Activated T-cell treated with anti-CD3 and anti-CD28 coated beads, Interleukin-2, amount 50 U/mL, for 4 hours (primary cell): ENCODE measurements at regions not wholly inside any gene's neighbourhood (a gene's known extent, or its start where the extent isn't known, plus 50 kb on each side); places are given as distances from the start of the nearest gene placed in this dataset.
"Not testable (repeated sequence)": the region's sequence is repeated elsewhere in the genome, so short reads cannot be mapped to it uniquely, and the experiment has no call there.

Experiments used
- ATAC-seq, 2 donors: fragments of 200-7000 bp; cut with Tn5 transposase; one replicate each; pipeline ENCODE4 v1.10.0; 2021
- DNase-seq: peaks from one replicate; pipeline ENCODE4 v3.0.0-alpha.2; 2020
- H3K27me3 Mint-ChIP-seq: one replicate; pipeline ENCODE4 v1.8.0; 2021; ENCODE audit warnings: low read depth, mixed read lengths
- H3K36me3 Mint-ChIP-seq: one replicate; pipeline ENCODE4 v1.8.0; 2022; ENCODE audit warnings: mixed read lengths; ENCODE audit not compliant: insufficient read depth
- H3K4me1 Mint-ChIP-seq: one replicate; pipeline ENCODE4 v1.8.0; 2021; ENCODE audit warnings: low read depth, mixed read lengths
- H3K4me3 Mint-ChIP-seq: one replicate; pipeline ENCODE4 v1.8.0; 2021; ENCODE audit warnings: mild to moderate bottlenecking, moderate library complexity, mixed read lengths
- H3K9me3 Mint-ChIP-seq: one replicate; pipeline ENCODE4 v1.8.0; 2021; ENCODE audit warnings: mixed read lengths

DNA sequence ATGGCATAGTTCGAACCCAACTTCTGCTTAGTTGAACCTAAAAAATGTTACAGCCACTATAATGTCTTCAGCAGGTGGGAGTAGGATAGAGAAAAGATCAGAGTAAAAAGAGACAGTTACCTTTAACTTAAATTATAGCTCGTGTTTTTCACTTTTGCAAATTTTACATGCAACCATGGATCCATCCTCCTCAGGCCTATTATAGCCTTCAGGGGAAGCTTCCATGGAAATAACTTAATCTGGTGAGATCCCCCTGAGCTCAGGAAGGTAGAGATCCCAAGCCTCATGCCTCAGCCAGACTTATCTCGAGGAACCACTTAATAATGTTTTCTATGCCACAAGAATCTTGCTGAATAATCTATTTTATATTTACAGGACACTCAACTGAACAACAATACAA, 159.4 kb upstream of the FAM3C start:
- DNase-seq = no peak
- H3K36me3 Mint-ChIP-seq = no peaks in the 10 kb centered on the region
- no peaks in the 10 kb centered on the region for H3K9me3 Mint-ChIP-seq
- no peaks in the 10 kb centered on the region for H3K27me3 Mint-ChIP-seq
- ATAC-seq = no peak
- no peak overlapping the region for H3K4me3 Mint-ChIP-seq
- no peaks in the 10 kb centered on the region for H3K4me1 Mint-ChIP-seq

DNA sequence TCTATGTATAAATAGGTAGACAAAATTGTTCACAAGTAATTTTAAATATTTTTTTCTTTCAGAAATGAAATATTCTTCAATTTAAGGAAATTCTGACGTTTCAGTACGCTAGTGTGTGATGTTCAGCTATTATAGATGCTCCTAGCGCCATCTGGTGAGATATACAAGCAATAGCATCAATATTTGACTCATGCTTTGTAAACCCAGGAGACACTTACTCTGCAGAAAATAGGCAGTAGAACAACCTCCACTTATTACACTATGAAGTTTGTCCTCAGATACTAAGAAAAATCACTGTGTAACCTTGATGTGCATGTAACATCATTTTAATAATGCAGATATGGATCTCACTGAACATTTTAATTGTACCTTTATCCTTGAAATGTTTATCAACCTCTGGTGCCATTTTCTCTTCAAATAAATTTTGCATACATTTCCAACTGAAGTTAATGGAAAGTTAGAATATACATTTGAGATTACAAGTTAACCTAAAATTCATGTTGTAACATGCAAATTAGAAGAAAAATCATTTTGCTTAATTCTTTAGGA, 151.5 kb upstream of the FAM3C start:
- DNase-seq (no peak), ATAC-seq (peak in 1 of 2 donors; percentile 70)
- Mint-ChIP-seq H3K4me1 (peaks cover 29% of the 10 kb centered on the region), H3K36me3 (no peaks in the 10 kb centered on the region), H3K27me3 (no peaks in the 10 kb centered on the region), H3K9me3 (no peaks in the 10 kb centered on the region), H3K4me3 (no peak overlapping the region)

DNA sequence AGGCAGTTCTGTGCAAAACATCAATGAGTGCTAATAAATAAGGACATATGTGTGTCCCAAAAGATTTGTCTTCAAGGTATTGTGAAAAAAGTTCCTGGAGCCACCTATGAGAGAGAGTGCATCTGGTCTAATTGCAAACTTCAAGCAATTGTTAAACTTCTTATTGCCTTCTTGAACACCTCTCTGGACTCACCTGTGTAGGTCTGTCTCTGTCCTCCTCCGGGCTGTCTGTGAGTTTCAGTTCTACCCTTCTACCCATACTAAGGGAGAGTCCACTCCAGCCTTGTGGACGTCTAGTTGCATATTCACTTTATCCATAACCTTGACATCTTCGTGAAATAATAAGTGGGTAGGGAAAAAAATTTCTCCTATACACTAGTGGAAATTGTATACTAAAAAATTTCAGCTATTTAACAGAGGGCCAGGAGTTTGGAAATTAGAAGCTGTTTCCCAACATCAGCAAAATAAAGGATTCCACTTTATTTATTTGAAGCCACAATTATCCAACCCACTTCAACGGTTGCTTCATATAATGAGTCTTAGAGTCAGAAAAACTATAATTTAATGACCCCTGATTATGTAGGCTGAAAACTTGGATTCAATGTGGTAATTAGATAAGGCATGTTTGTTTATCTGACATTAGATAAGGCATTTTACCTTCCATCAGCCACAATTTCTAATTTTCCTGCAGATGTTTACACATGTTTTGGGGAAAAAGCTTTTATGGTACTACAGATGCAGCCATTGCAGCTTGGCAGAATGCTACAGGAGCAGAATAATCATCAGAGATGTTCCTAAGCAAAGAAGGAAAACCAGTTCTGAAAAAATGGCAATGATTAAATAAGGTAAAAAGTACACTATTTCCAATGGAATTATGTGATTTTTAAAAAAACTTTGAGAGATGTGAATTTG, 150.8 kb upstream of the FAM3C start:
- no peaks in the 10 kb centered on the region for H3K27me3 Mint-ChIP-seq
- ATAC-seq (no peak), DNase-seq (no peak)
- no peaks in the 10 kb centered on the region for H3K36me3 Mint-ChIP-seq
- H3K4me1 Mint-ChIP-seq = peaks cover 29% of the 10 kb centered on the region
- H3K4me3 Mint-ChIP-seq = no peak overlapping the region
- no peaks in the 10 kb centered on the region for H3K9me3 Mint-ChIP-seq

DNA sequence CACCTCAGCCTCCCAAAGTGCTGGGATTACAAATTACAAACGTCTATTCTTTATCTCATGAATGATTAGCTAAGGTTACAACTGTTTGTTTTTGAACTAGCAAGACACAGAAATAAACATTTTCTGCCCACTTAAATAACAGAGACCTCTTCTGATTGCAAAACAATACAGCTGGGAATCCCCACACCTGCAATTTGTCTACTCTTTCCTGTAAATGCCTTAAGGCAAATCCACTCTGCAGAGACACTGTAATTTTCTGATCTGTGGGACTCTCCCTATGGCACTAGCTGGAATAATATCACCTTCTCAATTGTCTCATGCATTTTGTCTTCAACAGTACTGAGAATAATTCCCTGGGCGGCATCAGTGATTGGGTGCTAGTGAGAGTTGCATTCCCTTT, 149.3 kb upstream of the FAM3C start:
- no peak for DNase-seq
- H3K27me3 Mint-ChIP-seq = no peaks in the 10 kb centered on the region
- no peak for ATAC-seq
- H3K4me3 Mint-ChIP-seq = no peak overlapping the region
- H3K36me3 Mint-ChIP-seq = no peaks in the 10 kb centered on the region
- H3K9me3 Mint-ChIP-seq = no peaks in the 10 kb centered on the region
- peaks cover 29% of the 10 kb centered on the region for H3K4me1 Mint-ChIP-seq

DNA sequence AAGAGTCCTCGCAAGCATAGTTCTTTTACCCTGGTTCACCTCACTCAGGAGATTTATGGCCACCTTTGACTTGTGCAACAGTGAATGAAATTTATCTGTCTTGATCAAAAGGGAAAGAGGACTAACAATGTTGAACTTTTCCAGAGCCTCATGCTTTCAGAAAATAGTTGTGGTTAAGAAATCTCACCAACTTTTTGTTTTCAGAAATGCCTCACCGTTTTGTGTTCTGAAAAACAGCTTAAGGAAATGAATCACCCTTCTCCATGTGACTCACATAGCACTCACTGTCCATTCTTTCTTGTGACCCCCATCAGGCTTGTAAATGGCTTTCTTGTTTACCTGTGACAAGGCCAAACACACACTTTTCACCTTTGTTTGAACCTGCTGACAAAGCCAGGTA, 148.6 kb upstream of the FAM3C start:
- no peak for DNase-seq
- H3K9me3 Mint-ChIP-seq = no peaks in the 10 kb centered on the region
- H3K27me3 Mint-ChIP-seq = no peaks in the 10 kb centered on the region
- H3K36me3 Mint-ChIP-seq = no peaks in the 10 kb centered on the region
- ATAC-seq = peak; percentile 84 to 89
- H3K4me1 Mint-ChIP-seq = peaks cover 29% of the 10 kb centered on the region
- no peak overlapping the region for H3K4me3 Mint-ChIP-seq

DNA sequence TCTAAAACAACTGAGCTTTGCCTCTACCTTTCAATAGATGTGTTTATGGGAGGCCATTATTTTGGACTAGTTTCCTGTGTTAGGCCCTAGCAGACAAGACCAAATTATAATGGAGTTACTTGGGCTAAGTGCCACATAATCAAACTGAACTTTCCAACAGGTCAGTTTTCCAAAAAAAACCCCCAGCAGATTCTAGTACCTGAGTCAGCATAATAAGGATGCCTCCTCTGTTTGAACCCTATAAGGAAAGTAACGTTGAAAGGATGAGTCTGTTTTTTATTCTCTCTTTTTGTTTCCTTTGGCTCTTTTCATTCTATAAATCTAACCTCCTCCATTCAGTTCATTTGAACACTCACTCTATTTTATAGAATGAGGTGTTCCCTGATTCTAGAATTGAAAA, 148.1 kb upstream of the FAM3C start:
- H3K36me3 Mint-ChIP-seq = no peaks in the 10 kb centered on the region
- ATAC-seq = peak in 1 of 2 donors; percentile 4
- H3K4me1 Mint-ChIP-seq = peaks cover 29% of the 10 kb centered on the region
- H3K27me3 Mint-ChIP-seq = no peaks in the 10 kb centered on the region
- H3K4me3 Mint-ChIP-seq = no peak overlapping the region
- DNase-seq = no peak
- no peaks in the 10 kb centered on the region for H3K9me3 Mint-ChIP-seq

DNA sequence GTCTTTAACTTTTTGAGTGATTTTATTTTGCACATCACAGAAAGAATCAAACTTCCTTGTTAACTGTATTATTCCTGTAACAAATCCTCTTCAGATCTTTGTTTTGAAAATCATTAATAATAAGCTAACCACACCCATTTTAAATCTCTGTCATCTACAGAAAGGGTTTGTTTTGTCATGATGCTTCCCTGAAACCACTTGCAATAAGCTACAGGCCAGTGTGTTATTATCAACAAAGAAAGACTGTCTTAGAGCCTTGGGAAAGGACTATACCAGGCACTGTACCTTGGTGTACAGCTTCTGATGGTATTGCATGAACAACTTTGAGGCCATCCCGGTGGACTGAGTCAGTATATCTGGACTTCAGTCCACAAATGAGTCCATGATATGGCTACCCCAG, 145.3 kb upstream of the FAM3C start:
- Mint-ChIP-seq H3K36me3 (no peaks in the 10 kb centered on the region), H3K4me1 (peaks cover 27% of the 10 kb centered on the region), H3K9me3 (no peaks in the 10 kb centered on the region), H3K4me3 (no peak overlapping the region), H3K27me3 (peaks cover 4% of the 10 kb centered on the region)
- DNase-seq (no peak), ATAC-seq (no peak)

DNA sequence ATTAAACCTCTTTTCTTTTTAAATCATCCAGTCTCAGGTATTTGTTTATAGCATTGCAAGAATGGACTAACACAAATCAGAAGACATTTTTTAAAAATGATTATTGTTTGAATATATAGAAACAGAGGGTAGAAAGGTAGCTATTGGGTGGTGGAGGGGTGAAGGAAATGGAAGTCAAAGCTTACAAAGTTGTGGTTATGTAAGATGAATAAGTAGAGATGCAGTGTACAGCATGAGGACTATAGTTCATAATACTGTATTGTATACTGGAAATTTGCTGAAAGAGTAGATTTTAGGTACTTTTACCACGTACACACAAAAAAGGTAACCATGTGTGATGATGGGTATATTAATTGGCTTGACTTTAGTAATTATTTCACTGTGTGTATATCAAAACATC, 144.0 kb upstream of the FAM3C start:
- H3K4me1 Mint-ChIP-seq = peaks cover 15% of the 10 kb centered on the region
- H3K9me3 Mint-ChIP-seq = no peaks in the 10 kb centered on the region
- ATAC-seq (no peak), DNase-seq (no peak)
- no peaks in the 10 kb centered on the region for H3K36me3 Mint-ChIP-seq
- peaks cover 4% of the 10 kb centered on the region for H3K27me3 Mint-ChIP-seq
- no peak overlapping the region for H3K4me3 Mint-ChIP-seq

DNA sequence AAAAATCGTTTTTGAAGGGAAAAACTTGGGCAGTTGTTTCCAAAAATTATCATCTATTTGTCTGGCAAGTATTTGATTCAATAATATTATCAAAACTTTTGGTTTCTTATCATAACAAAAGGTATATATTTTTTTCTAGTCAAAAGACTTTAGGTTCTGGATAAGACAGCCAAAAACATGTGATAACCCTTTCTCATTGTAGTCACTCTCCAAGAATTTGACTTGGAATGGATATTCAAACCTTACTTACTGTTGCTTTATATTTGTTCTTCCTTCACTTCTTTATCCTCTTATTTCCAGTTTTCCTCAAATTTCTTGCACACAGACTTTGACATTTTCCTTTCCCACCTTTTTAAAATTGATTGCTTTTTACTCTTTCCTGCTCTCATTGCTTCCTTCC, 140.9 kb upstream of the FAM3C start:
- no peaks in the 10 kb centered on the region for H3K9me3 Mint-ChIP-seq
- H3K27me3 Mint-ChIP-seq = peaks cover 4% of the 10 kb centered on the region
- H3K4me1 Mint-ChIP-seq = peaks cover 1% of the 10 kb centered on the region
- DNase-seq = no peak
- no peak for ATAC-seq
- H3K4me3 Mint-ChIP-seq = no peak overlapping the region
- H3K36me3 Mint-ChIP-seq = no peaks in the 10 kb centered on the region

DNA sequence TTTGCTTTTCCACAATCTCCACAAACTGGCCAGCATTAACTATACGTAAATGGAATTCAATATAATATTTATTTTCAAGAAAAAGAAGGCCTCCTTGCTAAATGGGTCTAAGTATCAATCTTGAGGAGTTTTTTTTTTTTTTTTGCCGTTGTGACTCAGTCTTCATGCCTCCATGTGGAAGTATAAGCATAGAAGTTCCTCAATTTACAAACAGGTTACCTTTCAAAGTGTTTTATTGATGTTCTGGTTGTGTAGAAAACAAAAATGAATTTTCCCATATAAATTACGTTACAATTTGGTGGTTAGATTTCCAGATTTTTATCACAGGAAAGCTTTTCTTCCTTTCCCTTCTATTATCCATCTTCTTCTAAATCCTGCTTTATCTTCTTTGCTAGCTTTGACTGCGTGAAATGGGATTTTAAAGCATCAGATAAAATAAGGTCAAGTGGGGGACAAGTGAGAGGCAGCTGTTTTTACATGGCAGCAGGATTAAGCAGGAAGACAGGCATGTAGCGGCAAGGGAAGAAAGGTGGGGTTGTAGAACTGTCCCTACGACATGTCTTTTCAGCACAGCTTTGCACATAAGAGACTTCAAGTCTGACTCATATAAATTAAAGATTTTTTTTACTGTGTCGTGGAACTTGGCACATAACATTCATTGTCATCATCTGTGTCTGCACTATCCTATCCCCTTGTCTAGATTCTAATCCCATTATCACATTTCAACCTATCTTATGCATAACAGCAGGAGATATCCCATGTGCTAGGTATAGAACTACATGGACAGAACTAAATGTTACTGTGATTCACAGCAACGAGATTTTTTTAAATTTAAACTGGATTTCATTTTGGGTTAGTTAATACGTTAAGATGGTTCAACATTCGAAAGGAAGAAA, 135.3 kb upstream of the FAM3C start:
- Mint-ChIP-seq H3K4me3 (peak overlapping the region; percentile 23), H3K36me3 (no peaks in the 10 kb centered on the region), H3K9me3 (no peaks in the 10 kb centered on the region), H3K27me3 (peaks cover 2% of the 10 kb centered on the region), H3K4me1 (peaks cover 26% of the 10 kb centered on the region)
- ATAC-seq = no peak
- no peak for DNase-seq

DNA sequence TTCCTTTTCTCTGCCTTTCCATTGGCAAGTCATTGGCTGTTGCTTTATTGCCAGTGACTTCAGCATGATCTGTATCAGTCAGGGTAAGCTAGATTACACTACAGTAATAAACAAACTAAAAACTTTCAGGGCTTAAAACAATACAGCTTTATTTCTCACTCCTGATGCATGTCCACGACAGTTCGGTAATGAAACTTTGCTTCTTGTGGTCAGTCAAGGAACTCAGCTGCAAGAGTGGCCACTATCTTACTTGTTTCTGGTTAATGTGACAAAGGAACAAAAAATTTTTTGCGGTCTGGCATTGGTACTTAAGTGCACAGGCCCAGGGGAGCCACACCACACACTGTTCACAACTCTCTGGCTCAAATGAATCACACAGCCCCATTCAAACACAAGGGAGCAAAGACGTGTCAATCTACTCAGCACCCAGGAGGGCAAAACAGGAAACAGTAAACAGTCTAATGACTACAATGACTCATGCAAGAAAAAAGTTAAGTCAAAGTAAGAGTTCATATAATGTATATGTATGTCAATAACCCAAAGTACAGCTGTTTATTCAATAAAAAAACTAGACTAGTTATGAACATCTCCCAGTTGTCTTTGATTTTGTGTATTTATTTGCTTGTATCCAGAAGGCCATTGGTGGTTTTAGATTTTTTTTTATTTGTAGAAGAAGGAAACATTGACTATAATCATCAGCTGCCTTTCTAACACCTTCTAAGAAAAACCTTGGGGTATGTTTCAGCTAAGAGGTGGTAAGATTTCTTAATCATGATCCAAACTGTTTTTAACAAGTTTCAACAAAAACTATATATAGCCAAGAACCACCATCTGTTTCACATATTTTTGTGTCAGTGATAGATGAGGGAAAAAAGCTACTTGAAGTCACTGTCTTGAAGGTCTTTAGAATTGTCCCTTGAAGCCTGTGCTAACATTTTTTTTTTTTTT, 134.4 kb upstream of the FAM3C start:
- no peaks in the 10 kb centered on the region for H3K9me3 Mint-ChIP-seq
- DNase-seq (peak; percentile 9), ATAC-seq (peak; percentile 98)
- H3K4me3 Mint-ChIP-seq = peak overlapping the region; percentile 26
- H3K4me1 Mint-ChIP-seq = peaks cover 26% of the 10 kb centered on the region
- H3K27me3 Mint-ChIP-seq = peaks cover 2% of the 10 kb centered on the region
- no peaks in the 10 kb centered on the region for H3K36me3 Mint-ChIP-seq

DNA sequence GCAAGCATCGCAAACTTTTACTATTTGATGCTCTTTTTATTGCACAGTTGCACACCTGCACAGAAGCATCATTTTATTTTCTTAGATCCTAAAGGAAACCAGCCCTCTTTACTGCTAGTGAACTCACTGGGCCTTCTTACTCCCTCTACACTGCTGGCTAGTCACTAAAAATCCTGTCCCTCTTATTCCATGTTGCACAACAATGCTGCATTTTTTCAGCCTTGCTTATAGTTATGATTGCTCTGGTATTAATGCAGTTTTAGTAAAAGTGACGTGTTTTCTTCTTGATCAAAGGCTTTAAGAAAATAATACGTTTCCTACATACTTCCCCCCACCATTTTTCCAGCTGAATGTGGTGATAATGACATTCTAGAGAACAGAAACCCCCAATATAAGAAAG, 132.9 kb upstream of the FAM3C start:
- H3K4me1 Mint-ChIP-seq = peaks cover 26% of the 10 kb centered on the region
- DNase-seq (no peak), ATAC-seq (no peak)
- H3K4me3 Mint-ChIP-seq = no peak overlapping the region
- peaks cover 2% of the 10 kb centered on the region for H3K27me3 Mint-ChIP-seq
- H3K9me3 Mint-ChIP-seq = no peaks in the 10 kb centered on the region
- H3K36me3 Mint-ChIP-seq = no peaks in the 10 kb centered on the region

DNA sequence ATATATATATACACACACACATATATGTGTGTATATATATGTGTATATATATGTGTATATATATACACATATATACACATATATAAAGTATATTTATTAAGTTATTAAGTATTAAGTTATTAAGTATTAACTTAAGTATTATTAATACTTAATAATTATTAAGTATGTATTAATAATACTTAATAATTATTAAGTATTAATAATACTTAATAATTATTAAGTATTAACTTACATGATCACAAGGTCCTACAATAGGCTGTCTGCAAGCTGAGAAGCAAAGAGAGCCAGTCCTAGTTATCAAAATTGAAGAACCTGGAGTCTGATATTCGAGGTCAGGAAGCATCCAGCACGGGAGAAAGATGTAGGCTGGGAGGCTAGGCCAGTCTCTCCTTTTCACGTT, 130.1 kb upstream of the FAM3C start:
- H3K27me3 Mint-ChIP-seq, DNase-seq, ATAC-seq, H3K36me3 Mint-ChIP-seq, H3K4me3 Mint-ChIP-seq, H3K9me3 Mint-ChIP-seq: not testable (repeated sequence)
- H3K4me1 Mint-ChIP-seq = peaks cover 16% of the 10 kb centered on the region
